ENCODE measurements at regions not wholly inside any gene's neighbourhood (a gene's known extent, or its start where the extent isn't known, plus 50 kb on each side); places are given as distances from the start of the nearest gene placed in this dataset.
"Not testable (repeated sequence)": the region's sequence is repeated elsewhere in the genome, so short reads cannot be mapped to it uniquely, and the experiment has no call there.

GRCh38 chr10:47590534-47590933 is 67.1 kb upstream of the AGAP9 start:
- not testable (repeated sequence) for H3K14ac ChIP-seq (ENCODE audit: low read length in 2 of 2); H3K4me2 ChIP-seq (ENCODE audit: low read length, poor library complexity, severe bottlenecking); H2AK5ac ChIP-seq (ENCODE audit: low read length, severe bottlenecking); H3K27ac ChIP-seq (ENCODE audit: low read length, poor library complexity, severe bottlenecking); H2BK120ac ChIP-seq (ENCODE audit: low read depth, low read length); H3K4ac ChIP-seq (ENCODE audit: low read depth in 1 of 2, low read length in 2 of 2); H3K36me3 ChIP-seq (ENCODE audit: control insufficient read depth in 1 of 2, insufficient read depth in 2 of 2, low read depth in 1 of 2, low read length in 2 of 2); H2AFZ ChIP-seq (ENCODE audit: low read depth, low read length); H3K18ac ChIP-seq (ENCODE audit: low read depth in 1 of 2, low read length in 2 of 2); H4K8ac ChIP-seq (ENCODE audit: low read length); H2BK12ac ChIP-seq (ENCODE audit: low read length in 2 of 2); H3K4me1 ChIP-seq (ENCODE audit: control insufficient read depth, insufficient read depth, low read depth, low read length); H3K4me3 ChIP-seq (ENCODE audit: insufficient read depth in 1 of 2, low read depth in 1 of 2, low read length in 2 of 2); H3K9me3 ChIP-seq (ENCODE audit: control insufficient read depth, low read length); H3K79me1 ChIP-seq (replicated peaks; ENCODE audit: low read length, poor library complexity, severe bottlenecking); H3K23ac ChIP-seq (ENCODE audit: low read length in 2 of 2); H2BK15ac ChIP-seq (ENCODE audit: low read depth, poor library complexity, severe bottlenecking); H4K91ac ChIP-seq (ENCODE audit: low read length); DNase-seq; H3K27me3 ChIP-seq (ENCODE audit: control insufficient read depth in 1 of 2, insufficient read depth in 1 of 2, low read length in 2 of 2); H2BK5ac ChIP-seq (ENCODE audit: low read depth, low read length, poor library complexity, severe bottlenecking); H3K9ac ChIP-seq (ENCODE audit: low read length)
- WGBS, result no CpG with 5 or more reads among the region's 2 CpGs

DNA sequence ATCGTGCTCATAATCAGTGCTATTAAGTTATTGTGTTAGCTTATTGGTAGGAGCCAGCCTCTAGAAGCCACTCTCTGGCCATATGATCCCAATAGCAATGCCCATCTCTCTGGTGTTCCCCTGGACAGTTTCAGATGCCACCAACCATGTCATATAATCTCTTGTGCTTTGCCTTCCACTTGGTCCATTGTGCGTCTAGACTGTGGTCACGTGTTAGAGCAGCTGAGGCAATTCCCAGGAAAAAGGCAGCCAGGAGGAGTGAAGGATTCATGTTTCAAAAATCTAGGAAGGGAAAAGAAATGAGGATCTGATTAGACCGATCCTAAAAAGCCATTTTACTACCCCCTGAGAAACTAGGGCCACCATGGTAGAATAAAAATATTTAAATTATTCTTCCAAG is 58.6 kb upstream of the AGAP9 start:
- not testable (repeated sequence) for H3K4ac ChIP-seq (ENCODE audit: low read depth in 1 of 2, low read length in 2 of 2); H2BK12ac ChIP-seq (ENCODE audit: low read length in 2 of 2); H2BK5ac ChIP-seq (ENCODE audit: low read depth, low read length, poor library complexity, severe bottlenecking)

DNA sequence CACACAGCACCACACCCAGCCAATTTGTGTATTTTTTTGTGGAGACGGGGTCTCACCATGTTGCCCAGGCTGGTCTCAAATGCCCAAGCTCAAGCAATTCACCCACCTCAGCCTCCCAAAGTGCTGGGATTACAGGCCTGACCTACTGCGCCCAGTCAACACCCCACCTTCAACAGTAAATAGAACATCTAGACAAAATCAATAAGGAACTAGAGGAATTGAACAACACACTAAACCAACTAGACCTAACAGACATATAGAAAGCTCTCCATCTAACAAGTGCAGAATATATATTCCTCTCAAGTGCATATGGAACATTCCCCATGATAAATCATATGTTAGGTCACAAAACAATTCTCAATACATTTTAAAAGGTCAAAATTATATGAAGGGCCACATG is 56.6 kb upstream of the AGAP9 start:
- not testable (repeated sequence) for H3K9ac ChIP-seq (ENCODE audit: low read length); H2BK15ac ChIP-seq (ENCODE audit: low read depth, poor library complexity, severe bottlenecking); H4K91ac ChIP-seq (ENCODE audit: low read length); H3K4me3 ChIP-seq (ENCODE audit: insufficient read depth in 1 of 2, low read depth in 1 of 2, low read length in 2 of 2); H2BK5ac ChIP-seq (ENCODE audit: low read depth, low read length, poor library complexity, severe bottlenecking); H3K9me3 ChIP-seq (ENCODE audit: control insufficient read depth, low read length); H2BK120ac ChIP-seq (ENCODE audit: low read depth, low read length); H3K27ac ChIP-seq (ENCODE audit: low read length, poor library complexity, severe bottlenecking); H3K14ac ChIP-seq (ENCODE audit: low read length in 2 of 2); H3K23ac ChIP-seq (ENCODE audit: low read length in 2 of 2); H3K18ac ChIP-seq (ENCODE audit: low read depth in 1 of 2, low read length in 2 of 2); H3K36me3 ChIP-seq (ENCODE audit: control insufficient read depth in 1 of 2, insufficient read depth in 2 of 2, low read depth in 1 of 2, low read length in 2 of 2); DNase-seq; H2AFZ ChIP-seq (ENCODE audit: low read depth, low read length); H4K8ac ChIP-seq (ENCODE audit: low read length); H3K4me1 ChIP-seq (ENCODE audit: control insufficient read depth, insufficient read depth, low read depth, low read length); H2AK5ac ChIP-seq (ENCODE audit: low read length, severe bottlenecking); H3K79me1 ChIP-seq (replicated peaks; ENCODE audit: low read length, poor library complexity, severe bottlenecking); H3K4ac ChIP-seq (ENCODE audit: low read depth in 1 of 2, low read length in 2 of 2); H2BK12ac ChIP-seq (ENCODE audit: low read length in 2 of 2); H3K27me3 ChIP-seq (ENCODE audit: control insufficient read depth in 1 of 2, insufficient read depth in 1 of 2, low read length in 2 of 2); H3K4me2 ChIP-seq (ENCODE audit: low read length, poor library complexity, severe bottlenecking)
- WGBS, result 75% methylated on average over 1 of the region's 2 CpGs

More for the DNA sequence above, 58.6 kb upstream of the AGAP9 start:
- not testable (repeated sequence) for DNase-seq; H3K4me1 ChIP-seq (ENCODE audit: control insufficient read depth, insufficient read depth, low read depth, low read length); H2AK5ac ChIP-seq (ENCODE audit: low read length, severe bottlenecking); H3K79me1 ChIP-seq (replicated peaks; ENCODE audit: low read length, poor library complexity, severe bottlenecking); H3K9ac ChIP-seq (ENCODE audit: low read length); H3K14ac ChIP-seq (ENCODE audit: low read length in 2 of 2); H3K27ac ChIP-seq (ENCODE audit: low read length, poor library complexity, severe bottlenecking); H2BK15ac ChIP-seq (ENCODE audit: low read depth, poor library complexity, severe bottlenecking); H3K27me3 ChIP-seq (ENCODE audit: control insufficient read depth in 1 of 2, insufficient read depth in 1 of 2, low read length in 2 of 2); H3K18ac ChIP-seq (ENCODE audit: low read depth in 1 of 2, low read length in 2 of 2); H4K91ac ChIP-seq (ENCODE audit: low read length); H3K4me2 ChIP-seq (ENCODE audit: low read length, poor library complexity, severe bottlenecking); H4K8ac ChIP-seq (ENCODE audit: low read length); H3K36me3 ChIP-seq (ENCODE audit: control insufficient read depth in 1 of 2, insufficient read depth in 2 of 2, low read depth in 1 of 2, low read length in 2 of 2); H2AFZ ChIP-seq (ENCODE audit: low read depth, low read length); H2BK120ac ChIP-seq (ENCODE audit: low read depth, low read length); H3K23ac ChIP-seq (ENCODE audit: low read length in 2 of 2); H3K4me3 ChIP-seq (ENCODE audit: insufficient read depth in 1 of 2, low read depth in 1 of 2, low read length in 2 of 2); H3K9me3 ChIP-seq (ENCODE audit: control insufficient read depth, low read length)
- WGBS, result no CpG with 5 or more reads among the region's 4 CpGs

- H4K91ac ChIP-seq (ENCODE audit: low read length); H3K18ac ChIP-seq (ENCODE audit: low read depth in 1 of 2, low read length in 2 of 2); H3K9ac ChIP-seq (ENCODE audit: low read length); H4K8ac ChIP-seq (ENCODE audit: low read length); H3K4ac ChIP-seq (ENCODE audit: low read depth in 1 of 2, low read length in 2 of 2); H3K27me3 ChIP-seq (ENCODE audit: control insufficient read depth in 1 of 2, insufficient read depth in 1 of 2, low read length in 2 of 2); H3K9me3 ChIP-seq (ENCODE audit: control insufficient read depth, low read length); H3K36me3 ChIP-seq (ENCODE audit: control insufficient read depth in 1 of 2, insufficient read depth in 2 of 2, low read depth in 1 of 2, low read length in 2 of 2); H3K23ac ChIP-seq (ENCODE audit: low read length in 2 of 2); H2BK15ac ChIP-seq (ENCODE audit: low read depth, poor library complexity, severe bottlenecking); H2AK5ac ChIP-seq (ENCODE audit: low read length, severe bottlenecking); H2AFZ ChIP-seq (ENCODE audit: low read depth, low read length); H3K4me3 ChIP-seq (ENCODE audit: insufficient read depth in 1 of 2, low read depth in 1 of 2, low read length in 2 of 2); H3K14ac ChIP-seq (ENCODE audit: low read length in 2 of 2); H3K27ac ChIP-seq (ENCODE audit: low read length, poor library complexity, severe bottlenecking); DNase-seq; H3K4me1 ChIP-seq (ENCODE audit: control insufficient read depth, insufficient read depth, low read depth, low read length); H2BK120ac ChIP-seq (ENCODE audit: low read depth, low read length); H2BK12ac ChIP-seq (ENCODE audit: low read length in 2 of 2); H3K79me1 ChIP-seq (replicated peaks; ENCODE audit: low read length, poor library complexity, severe bottlenecking); H2BK5ac ChIP-seq (ENCODE audit: low read depth, low read length, poor library complexity, severe bottlenecking); H3K4me2 ChIP-seq (ENCODE audit: low read length, poor library complexity, severe bottlenecking): not testable (repeated sequence)
Observed at GRCh38 chr10:47578547-47578946, 55.1 kb upstream of the AGAP9 start.
